Kidney epithelial cell (primary cell): ENCODE measurements at regions not wholly inside any gene's neighbourhood (a gene's known extent, or its start where the extent isn't known, plus 50 kb on each side); places are given as distances from the start of the nearest gene placed in this dataset.
A peak's percentile ranks its signal among the peaks of the same experiment; 100 is the strongest.

Source experiments
- DNase-seq: peaks from one replicate; pipeline ENCODE4 v3.0.0-alpha.2; 2010; ENCODE audit warnings: low read depth
- H3K27me3 ChIP-seq: 2 replicates; pipeline ENCODE4 v1.6.0; 2011; ENCODE audit warnings: low read length; ENCODE audit not compliant: control insufficient read depth, insufficient read depth
- H3K36me3 ChIP-seq: 2 replicates; pipeline ENCODE4 v1.5.1; 2011; ENCODE audit warnings: low read length; ENCODE audit not compliant: control insufficient read depth, insufficient read depth
- H3K4me3 ChIP-seq: 2 replicates; pipeline ENCODE4 v1.5.1; 2011; ENCODE audit warnings: low read depth, mild to moderate bottlenecking, control low read depth, low read length
- TF ChIP-seq, protein P1 (sequence below): IDR thresholded peaks from 2 replicates; pipeline ENCODE4 v1.5.1; 2011; ENCODE audit warnings: mild to moderate bottlenecking, moderate library complexity, low read length, control low read depth, inconsistent platforms; ENCODE audit not compliant: insufficient read depth, poor library complexity, severe bottlenecking

DNA sequence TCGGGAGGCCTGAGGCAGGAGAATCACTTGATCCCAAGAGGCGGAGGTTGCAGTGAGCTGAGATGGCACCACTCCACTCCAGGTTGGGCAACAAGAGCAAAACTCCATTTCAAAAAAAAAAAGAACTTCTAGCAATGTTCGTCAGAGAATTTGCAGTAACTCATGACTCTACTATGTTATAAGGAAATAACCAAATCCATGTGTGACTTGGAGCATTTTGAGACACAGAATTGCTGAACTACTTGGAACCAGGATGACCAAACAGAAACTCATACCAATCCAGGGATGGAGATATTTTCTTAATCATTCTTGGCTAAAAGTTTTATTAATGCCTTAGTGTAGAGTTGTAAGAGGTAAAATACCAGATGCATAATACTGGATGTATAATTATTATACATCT, 99.9 kb upstream of the BNC2 start:
- H3K4me3 ChIP-seq = no peak overlapping the region
- TF ChIP-seq, protein P1, sequence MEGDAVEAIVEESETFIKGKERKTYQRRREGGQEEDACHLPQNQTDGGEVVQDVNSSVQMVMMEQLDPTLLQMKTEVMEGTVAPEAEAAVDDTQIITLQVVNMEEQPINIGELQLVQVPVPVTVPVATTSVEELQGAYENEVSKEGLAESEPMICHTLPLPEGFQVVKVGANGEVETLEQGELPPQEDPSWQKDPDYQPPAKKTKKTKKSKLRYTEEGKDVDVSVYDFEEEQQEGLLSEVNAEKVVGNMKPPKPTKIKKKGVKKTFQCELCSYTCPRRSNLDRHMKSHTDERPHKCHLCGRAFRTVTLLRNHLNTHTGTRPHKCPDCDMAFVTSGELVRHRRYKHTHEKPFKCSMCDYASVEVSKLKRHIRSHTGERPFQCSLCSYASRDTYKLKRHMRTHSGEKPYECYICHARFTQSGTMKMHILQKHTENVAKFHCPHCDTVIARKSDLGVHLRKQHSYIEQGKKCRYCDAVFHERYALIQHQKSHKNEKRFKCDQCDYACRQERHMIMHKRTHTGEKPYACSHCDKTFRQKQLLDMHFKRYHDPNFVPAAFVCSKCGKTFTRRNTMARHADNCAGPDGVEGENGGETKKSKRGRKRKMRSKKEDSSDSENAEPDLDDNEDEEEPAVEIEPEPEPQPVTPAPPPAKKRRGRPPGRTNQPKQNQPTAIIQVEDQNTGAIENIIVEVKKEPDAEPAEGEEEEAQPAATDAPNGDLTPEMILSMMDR = no peak
- no peaks in the 10 kb centered on the region for H3K36me3 ChIP-seq
- H3K27me3 ChIP-seq = no peaks in the 10 kb centered on the region
- no peak for DNase-seq

DNA sequence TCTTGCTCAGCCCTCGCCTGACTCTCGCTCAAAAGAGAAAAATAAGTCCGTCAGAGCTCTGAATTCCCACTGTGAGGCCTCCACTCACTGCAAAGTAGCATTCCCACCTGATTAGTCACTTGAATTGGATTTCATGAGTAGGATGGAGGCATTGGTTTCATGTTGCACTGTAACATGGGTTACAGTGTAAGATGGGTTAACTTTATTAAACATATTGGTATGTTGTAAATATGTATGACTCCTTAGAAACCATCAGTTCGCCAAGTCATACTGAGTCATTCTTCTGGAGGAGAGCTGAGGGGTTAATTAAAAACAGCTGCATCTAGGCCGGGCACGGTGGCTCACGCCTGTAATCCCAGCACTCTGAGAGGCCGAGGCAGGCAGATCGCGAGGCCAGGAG, 93.8 kb upstream of the BNC2 start:
- TF ChIP-seq, protein P1 = no peak
- Histone ChIP-seq H3K27me3 (no peaks in the 10 kb centered on the region), H3K36me3 (no peaks in the 10 kb centered on the region), H3K4me3 (no peak overlapping the region)
- DNase-seq = peak; percentile 31

DNA sequence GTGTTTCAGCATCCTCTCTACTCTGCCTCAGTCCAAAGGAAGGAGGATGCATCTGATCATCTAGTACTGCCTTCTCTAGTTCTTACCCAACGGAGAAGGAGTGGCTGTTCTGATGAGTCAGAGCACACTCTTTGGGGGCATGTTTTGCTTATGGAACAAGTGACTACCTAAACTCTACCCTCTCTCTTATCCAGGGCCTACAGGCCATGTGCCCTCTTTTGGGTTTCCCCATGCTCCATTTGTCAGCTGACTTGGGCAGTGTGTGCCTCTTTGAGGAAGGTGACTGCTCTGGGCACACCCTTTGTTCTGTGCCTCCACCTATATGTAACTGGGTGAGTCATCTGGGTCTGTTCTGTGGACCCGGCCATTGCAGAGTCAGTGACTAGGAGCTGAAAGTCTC, 89.6 kb upstream of the BNC2 start:
- no peak for DNase-seq
- no peaks in the 10 kb centered on the region for H3K27me3 ChIP-seq
- TF ChIP-seq, protein P1 = no peak
- no peaks in the 10 kb centered on the region for H3K36me3 ChIP-seq
- no peak overlapping the region for H3K4me3 ChIP-seq

DNA sequence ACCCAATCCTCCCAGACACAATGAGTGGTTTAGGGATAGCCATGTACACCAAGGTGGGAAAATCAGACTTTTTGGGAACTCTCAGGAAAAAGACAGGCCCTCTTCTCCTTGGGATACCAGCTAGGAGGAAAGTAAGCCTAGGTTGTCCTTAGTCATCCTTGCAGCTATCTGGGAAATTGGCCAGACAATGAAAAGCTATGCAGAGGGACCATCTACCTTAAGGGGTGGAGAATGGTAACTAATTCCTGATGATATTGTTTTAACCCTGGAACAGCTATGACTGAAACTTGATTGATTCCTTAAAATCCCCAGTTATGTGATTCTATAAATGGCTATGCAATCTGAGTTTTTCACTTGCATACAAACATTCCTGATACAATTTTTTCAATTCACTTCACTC, 88.9 kb upstream of the BNC2 start:
- no peak overlapping the region for H3K4me3 ChIP-seq
- no peak for DNase-seq
- TF ChIP-seq, protein P1 = no peak
- H3K36me3 ChIP-seq = no peaks in the 10 kb centered on the region
- no peaks in the 10 kb centered on the region for H3K27me3 ChIP-seq

DNA sequence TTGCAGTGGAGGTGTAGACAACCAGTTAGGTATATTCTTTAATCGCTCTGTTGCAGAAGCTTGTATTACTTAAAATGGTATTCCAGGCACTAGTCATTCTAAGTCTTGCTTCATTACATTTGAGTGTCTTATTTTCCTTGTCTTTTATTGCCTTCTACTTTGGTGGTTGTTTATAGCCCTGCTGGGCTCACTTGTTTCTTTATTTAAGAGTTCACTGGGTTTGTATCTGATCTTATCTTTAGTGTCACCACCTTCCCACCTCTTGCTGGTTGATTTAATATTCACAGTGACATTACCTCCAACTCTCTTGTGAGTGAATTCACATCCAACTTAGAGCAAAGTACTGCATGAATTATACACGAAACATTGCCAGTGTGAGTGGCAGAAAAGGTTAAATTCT, 83.6 kb upstream of the BNC2 start:
- TF ChIP-seq, protein P1 = no peak
- DNase-seq = no peak

DNA sequence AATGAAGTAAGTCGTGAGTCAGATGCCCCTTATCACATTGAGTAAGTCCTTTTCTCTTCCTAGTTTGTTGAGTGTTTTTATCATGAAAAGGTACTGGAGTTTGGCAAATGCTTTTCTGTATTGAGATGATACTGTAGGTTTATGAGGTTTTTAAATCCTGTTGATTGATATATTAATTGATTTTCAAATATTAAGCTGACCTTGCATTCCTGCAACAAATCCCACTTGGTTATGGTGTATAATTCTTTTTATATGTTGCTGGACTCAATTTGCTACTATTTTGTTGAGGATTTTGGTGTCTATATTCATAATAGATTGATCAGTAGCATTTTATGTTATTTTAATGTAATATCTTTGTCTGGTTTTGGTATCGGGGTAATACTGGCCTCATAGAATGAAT, 81.0 kb upstream of the BNC2 start:
- Histone ChIP-seq H3K4me3 (no peak overlapping the region), H3K36me3 (no peaks in the 10 kb centered on the region)
- no peak for DNase-seq

More for the DNA sequence above, 83.6 kb upstream of the BNC2 start:
- H3K4me3 ChIP-seq = no peak overlapping the region
- no peaks in the 10 kb centered on the region for H3K27me3 ChIP-seq
- H3K36me3 ChIP-seq = no peaks in the 10 kb centered on the region

More for the DNA sequence above, 81.0 kb upstream of the BNC2 start:
- H3K27me3 ChIP-seq = no peaks in the 10 kb centered on the region
- TF ChIP-seq, protein P1 = no peak
